RPMI8226 (cell line): ENCODE measurements at regions not wholly inside any gene's neighbourhood (a gene's known extent, or its start where the extent isn't known, plus 50 kb on each side); places are given as distances from the start of the nearest gene placed in this dataset.

Source experiments
- DNase-seq: peaks from one replicate; pipeline ENCODE4 v3.0.0-alpha.2; 2015

DNA sequence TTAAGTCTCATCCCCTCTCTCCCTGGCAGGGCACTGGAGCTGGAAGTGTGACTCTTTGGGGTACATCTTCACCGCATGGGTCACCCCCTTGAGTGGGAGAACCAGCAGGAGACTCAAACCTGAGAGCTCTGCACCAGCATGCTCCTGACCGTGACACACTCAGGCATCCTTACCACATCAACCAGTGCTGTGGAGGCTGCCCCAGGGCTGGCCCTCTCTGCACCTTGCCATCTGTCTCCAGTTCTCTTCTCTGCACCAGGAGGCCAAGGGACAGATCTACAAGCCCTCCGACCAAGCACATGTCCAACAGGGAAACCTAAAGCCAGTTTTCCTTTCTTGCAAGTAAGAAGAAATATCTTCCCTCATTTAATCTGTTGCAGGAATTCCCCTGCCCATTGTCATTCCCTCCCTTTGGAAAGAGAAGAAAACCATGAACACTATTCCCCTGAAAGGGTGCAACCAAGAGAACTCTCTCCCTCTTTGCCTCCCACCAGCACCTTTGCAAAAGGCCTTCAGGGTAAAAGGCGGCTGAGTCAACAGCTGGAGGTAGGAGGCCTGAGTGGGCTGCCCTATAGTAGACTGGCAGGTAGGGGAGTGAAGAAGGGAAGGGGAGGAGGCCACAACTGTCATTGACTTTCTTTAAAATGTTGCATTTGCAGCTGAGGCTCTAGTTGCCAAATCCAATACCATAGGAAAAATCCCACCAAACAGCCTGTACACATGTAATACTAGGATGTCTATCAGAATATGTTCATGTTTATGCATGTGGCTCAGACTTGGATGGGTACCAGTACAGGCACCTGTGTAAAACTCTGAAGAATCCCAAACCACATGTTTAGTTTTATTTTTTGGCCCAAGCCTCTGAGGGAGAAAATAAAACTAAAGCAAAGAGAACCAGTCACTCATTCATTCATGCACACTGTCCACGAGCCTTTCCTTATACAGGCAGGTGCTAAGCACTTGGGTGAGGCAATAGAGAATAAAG is 117.0 kb downstream of the WT1 start:
- DNase-seq, result no peak

DNA sequence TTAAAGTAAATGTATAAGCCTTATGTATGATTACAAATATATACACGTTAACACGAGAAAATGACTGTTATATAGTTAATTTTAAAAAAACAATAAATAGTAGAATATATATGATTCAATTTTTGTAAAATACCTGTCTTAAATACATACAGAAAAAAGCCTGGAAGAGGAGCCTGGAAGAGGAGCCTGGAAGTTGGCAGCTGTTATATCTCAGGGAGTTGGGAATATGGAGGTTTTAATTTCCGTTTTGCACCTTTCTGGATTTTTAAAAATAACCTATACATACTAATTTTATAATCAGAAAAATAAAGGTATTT is 111.6 kb downstream of the WT1 start:
- DNase-seq, result no peak

DNA sequence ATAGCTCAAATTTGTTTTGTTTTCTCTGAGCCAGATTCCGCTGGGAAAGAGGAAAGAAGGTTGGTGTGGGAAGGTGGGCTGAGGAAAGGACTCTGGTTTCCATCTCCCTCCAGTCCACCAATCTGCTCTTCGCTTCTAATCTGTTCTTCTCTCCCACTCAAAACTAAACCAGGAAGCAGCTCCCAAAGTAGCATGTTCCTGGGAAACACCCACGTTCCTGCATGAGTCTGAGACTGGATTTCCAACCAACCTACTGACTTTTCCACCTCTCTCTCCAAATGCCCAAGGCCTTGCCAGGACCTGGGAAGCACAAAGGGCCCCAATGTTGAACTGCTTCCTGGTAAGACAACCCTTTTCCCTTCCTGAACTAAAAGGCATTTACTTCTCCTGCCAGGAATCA is 110.2 kb downstream of the WT1 start:
- DNase-seq, result no peak

DNA sequence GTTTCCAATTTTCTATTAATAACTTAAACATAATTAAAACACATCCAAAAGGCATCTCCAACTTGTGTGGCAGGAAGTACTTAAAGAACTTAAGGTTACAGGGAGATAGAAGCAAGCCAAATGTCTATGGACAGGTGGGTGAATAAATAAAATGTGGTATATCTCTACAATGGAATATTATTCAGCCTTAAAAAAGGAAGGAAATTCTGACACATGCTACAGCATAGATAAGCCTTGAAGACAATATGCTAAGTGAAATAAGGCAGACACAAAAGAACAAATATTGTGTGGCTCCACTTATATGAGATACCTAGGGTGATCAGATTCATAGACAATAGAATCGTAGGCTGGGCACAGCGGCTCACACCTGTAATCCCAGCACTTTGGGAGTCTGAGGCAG is 109.6 kb downstream of the WT1 start:
- no peak for DNase-seq

DNA sequence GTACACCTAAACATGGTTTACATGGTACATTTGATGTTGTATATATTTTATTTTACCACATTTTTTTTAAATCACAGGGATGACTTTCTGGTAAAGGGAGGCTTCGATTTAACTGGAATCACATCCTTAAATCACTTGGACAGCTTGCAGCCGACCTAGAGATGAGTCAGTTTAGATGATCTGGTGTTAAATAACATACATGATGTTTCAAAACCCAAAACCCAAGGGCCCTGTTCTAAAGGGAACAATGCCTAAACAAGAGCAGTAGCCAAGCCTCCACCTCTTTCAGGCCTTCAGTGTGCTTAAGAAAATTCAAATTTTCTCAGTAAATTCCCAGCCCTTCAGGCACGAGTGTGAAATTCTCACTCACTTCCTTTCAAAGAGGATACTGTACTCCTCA is 108.8 kb downstream of the WT1 start:
- DNase-seq, result no peak

DNA sequence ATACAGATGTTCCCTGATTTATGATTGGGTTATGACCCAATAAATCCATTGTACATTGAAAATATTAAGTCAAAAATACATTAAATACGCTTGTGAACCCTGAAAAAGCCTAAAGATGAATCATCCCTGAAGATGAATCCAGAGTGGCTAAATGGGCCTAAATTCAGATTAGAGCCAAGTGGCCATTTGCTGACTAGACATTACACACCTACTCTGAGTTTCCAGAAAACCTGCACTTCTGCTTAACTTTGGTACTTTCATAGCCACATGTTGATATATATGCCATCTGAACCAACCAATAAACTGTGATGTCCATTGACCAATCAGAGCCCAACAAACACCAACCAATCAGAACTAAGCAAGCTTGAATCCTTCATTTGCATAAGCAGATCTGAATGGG is 106.9 kb downstream of the WT1 start:
- DNase-seq, result no peak

DNA sequence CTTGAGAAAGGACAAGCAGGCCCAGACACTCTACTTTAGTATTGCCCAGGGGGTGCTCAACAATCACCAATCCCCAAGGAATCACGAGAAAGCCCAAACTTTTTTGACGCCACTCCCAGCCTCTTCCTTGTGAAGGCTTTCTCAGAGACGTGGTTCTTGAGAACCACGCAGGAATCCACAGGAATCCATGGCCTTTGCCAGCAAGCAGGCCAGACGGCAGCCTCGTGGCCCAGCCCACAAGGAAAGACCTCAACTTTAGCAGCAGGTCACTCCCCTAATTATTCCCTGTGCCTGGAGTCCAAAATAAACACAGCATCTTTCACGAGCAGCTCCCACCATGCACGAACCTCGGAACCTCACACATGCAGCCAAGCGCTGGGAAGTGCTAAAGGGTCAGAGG is 104.2 kb downstream of the WT1 start:
- DNase-seq, result no peak

DNA sequence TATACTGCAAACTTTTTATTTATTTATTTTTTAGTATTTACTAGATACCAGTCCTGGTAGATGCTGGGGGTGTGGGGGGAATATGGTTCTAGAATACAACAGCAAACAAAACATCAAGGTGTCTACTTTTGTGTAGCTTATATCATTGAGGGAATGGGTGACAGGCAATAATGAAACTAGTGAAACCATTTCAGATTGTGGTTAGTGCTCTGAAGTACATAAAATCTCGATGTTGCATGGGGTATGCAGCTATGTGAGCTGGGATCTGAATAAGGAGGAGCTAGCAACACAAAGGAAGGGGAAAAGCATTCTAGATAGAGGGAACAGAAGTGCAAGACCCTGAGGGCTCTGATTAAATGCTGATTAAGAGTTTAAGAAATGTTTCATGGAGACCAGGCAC is 103.5 kb downstream of the WT1 start:
- no peak for DNase-seq

DNA sequence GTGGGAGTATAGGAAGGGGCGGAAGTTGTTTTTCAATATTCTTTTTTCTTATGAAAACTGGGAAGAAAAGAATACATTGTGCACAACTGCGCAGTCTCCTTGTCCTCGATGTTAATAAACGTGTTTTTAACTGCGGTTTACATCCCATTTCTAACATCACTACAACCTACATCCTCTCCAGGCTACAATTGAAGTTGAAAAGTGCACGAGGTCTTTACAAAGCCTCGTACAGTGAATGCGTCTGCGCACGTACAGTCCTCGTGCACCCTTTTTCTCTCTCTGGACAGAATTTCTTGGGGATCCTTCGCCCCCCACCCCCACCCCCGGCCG is 102.4 kb downstream of the WT1 start:
- DNase-seq, result no peak

DNA sequence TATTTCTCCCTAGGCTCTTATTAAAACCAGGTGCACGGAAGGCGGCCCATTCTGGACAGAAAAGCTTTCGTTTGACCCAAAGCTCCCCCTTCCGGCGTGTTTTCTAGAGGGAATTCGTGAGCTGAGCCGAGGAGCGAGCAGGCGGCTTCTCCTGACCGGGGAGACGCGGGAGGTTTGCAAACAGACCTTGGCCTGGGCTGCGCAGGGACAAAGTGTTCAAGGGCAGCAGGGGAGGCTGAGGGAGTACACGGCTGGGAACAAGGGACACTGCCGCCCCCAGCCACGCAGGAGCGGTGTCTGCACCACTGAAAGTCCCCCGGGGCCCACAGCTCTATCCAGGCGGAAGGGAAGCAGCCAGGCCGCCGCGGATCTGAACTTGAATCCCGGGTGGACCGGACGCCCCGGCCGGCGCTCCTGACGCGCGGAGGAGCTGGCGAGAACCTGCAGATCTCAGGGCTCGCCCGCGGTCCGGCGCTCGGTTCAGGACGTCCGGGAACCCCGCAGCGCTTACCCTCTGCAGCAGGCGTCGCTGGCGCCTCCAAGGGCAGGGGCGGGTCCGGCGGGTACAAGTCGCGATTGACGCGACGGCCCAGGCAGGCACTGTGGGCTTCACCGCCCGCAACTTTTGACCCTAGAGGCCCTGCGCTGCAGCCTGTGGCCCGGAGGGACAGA is 101.9 kb downstream of the WT1 start:
- DNase-seq, result no peak

DNA sequence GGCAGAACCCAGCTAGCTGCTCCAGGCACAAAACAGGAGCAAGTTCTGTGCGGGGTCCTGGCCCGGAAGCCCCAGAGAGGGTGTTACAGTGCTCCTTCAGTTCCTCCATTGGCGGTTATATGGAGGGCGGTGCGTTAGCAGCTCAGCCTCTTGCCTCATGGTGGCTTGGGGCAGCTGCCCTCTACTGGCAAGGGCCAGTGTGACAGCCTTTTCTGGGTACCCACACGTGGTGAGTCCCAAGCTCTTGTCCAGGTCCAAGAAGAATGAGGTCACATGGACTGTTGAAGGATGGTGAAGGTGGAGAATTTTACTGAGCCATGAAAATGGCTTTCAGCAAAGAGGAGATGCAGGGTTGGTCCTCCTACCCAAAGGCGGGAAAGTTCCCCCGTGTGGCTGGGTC is 100.5 kb downstream of the WT1 start:
- no peak for DNase-seq
